Transverse colon (tissue), 4 donors: ENCODE measurements at regions not wholly inside any gene's neighbourhood (a gene's known extent, or its start where the extent isn't known, plus 50 kb on each side); places are given as distances from the start of the nearest gene placed in this dataset.
"Not testable (repeated sequence)": the region's sequence is repeated elsewhere in the genome, so short reads cannot be mapped to it uniquely, and the experiment has no call there.

Experiments
- DNase-seq: peaks from one replicate; pipeline ENCODE4 v3.0.0-alpha.2; 2019
- H3K27ac ChIP-seq, 4 donors: fragments of 200-600 bp; sonication (generic); 2 replicates each; pipeline ENCODE4 v1.5.1; 2016 to 2018; ENCODE audit warnings: inconsistent platforms in 4 of 4
- H3K27me3 ChIP-seq: fragments of 200-600 bp; sonication (generic); 2 replicates; pipeline ENCODE4 v1.5.1; 2017; ENCODE audit warnings: inconsistent platforms
- H3K36me3 ChIP-seq, 4 donors: fragments of 200-600 bp; sonication (generic); 2 replicates each; pipeline ENCODE4 v1.5.1; 2017 to 2019; ENCODE audit warnings: inconsistent platforms in 4 of 4
- H3K4me1 ChIP-seq, 4 donors: fragments of 200-600 bp; sonication (generic); 2 replicates each; pipeline ENCODE4 v1.5.1; 2017 to 2020; ENCODE audit warnings: inconsistent platforms in 4 of 4
- H3K4me3 ChIP-seq, 4 donors: fragments of 200-600 bp; sonication (generic); 1 replicate in 1 of 4; 2 replicates in 3 of 4; pipeline versions ENCODE4 v1.5.1 to v1.6.1; 2017 to 2019; ENCODE audit warnings: inconsistent platforms in 4 of 4
- H3K9me3 ChIP-seq, 2 donors: fragments of 200-600 bp; sonication (generic); 2 replicates each; pipeline ENCODE4 v1.5.1; 2017 to 2019; ENCODE audit warnings: inconsistent platforms in 2 of 2
- CTCF ChIP-seq, 5 experiments: fragments of 200-600 bp in 3 of 5; fragments of 450-650 bp in 2 of 5; sonication (generic) in 3 of 5; IDR thresholded peaks; 1 replicate in 2 of 5; 2 replicates in 3 of 5; pipeline ENCODE4 v1.5.1; 2016 to 2017; ENCODE audit warnings: antibody characterized with exemption in 5 of 5, inconsistent platforms in 3 of 5, mild to moderate bottlenecking in 2 of 5, moderate library complexity in 1 of 5
- EP300 ChIP-seq: sonication (generic); formaldehyde crosslinking; IDR thresholded peaks from one replicate; pipeline ENCODE4 v1.6.1; 2017; ENCODE audit warnings: antibody characterized with exemption, low read depth
- POLR2A ChIP-seq: fragments of 450-650 bp; IDR thresholded peaks from one replicate; pipeline ENCODE4 v1.6.1; 2016; ENCODE audit warnings: antibody characterized with exemption, mild to moderate bottlenecking, moderate library complexity
- POLR2AphosphoS5 ChIP-seq, 3 donors: sonication (generic); formaldehyde crosslinking; IDR thresholded peaks; one replicate each; pipeline ENCODE4 v1.6.1; 2016; ENCODE audit warnings: antibody characterized with exemption in 3 of 3
- WGBS, 2 donors: methylation state at CpG; one replicate each; pipeline ENCODE4 v1.1.5; 2018; ENCODE audit warnings: low coverage in 1 of 2; 5-methylcytosine and 5-hydroxymethylcytosine counted together
- in situ Hi-C, 4 donors: fragments of 200-750 bp; cut with MboI; loops; one replicate each; pipeline versions ENCODE4 v1.15.0 to v1.15.1; 2017; ENCODE audit warnings: low sequenced_read_pairs in 3 of 4, low pct_ligation_motif_present in 1 of 4, low pct_unique_long_range_greater_than_20kb in 1 of 4
- intact Hi-C: fragments of 100-400 bp; cut with DNase I; formaldehyde crosslinking; loops from one replicate; pipeline ENCODE4 v1.15.1; 2023; ENCODE audit warnings: low total_unique reads

GRCh38 chr6:82785206-82785605 lies 280.4 kb downstream of the UBE3D start:
- WGBS, 2 donors: 72 to 80% methylated on average over 2 of the region's 2 CpGs
- TF ChIP-seq CTCF (IDR thresholded peaks at IDR 0.05) (no peak), POLR2AphosphoS5 (IDR thresholded peaks at IDR 0.05) (no peak), POLR2A (no peak), EP300 (no peak)
- Histone ChIP-seq H3K4me3 (no peak overlapping the region), H3K27me3 (no peaks in the 10 kb centered on the region), H3K4me1 (no peaks in the 10 kb centered on the region), H3K27ac (no peak overlapping the region), H3K36me3 (no peaks in the 10 kb centered on the region), H3K9me3 (no peaks in the 10 kb centered on the region)
- no peak for DNase-seq
- in situ Hi-C loops: no loop called here
- intact Hi-C loops: no loop called here

DNA sequence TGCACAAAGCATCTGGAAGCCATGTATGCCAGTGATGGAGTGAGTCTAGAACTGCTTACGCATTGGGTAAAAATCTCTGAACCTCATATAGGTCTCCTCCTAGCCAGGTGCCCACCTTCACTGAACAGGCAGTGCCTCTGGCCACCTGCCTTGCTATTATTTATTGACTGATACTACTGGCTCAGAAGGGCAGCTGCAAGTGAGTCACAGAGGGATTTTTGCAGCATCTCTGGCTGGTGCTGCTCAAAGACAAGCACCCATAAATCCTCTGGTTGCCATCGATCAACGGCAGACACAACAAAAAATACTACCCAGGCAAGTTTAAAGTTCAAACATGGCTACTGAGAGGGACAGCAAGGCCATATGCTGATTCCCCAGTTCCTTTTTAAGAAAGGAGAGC lies 279.4 kb downstream of the UBE3D start:
- 75% methylated on average over 3 of the region's 3 CpGs; no CpG with 5 or more reads in 1 of the 2 donors for WGBS, 2 donors
- no peaks in the 10 kb centered on the region for H3K36me3 ChIP-seq
- H3K4me1 ChIP-seq: no peaks in the 10 kb centered on the region
- no peak overlapping the region for H3K4me3 ChIP-seq
- H3K27me3 ChIP-seq: no peaks in the 10 kb centered on the region
- no peak for DNase-seq
- intact Hi-C loops: no loop called here
- in situ Hi-C loops: no loop called here
- H3K27ac ChIP-seq: no peak overlapping the region
- TF ChIP-seq CTCF (IDR thresholded peaks at IDR 0.05): no peak
- no peak for TF ChIP-seq EP300
- TF ChIP-seq POLR2A: no peak
- no peak for TF ChIP-seq POLR2AphosphoS5 (IDR thresholded peaks at IDR 0.05)
- no peaks in the 10 kb centered on the region for H3K9me3 ChIP-seq

DNA sequence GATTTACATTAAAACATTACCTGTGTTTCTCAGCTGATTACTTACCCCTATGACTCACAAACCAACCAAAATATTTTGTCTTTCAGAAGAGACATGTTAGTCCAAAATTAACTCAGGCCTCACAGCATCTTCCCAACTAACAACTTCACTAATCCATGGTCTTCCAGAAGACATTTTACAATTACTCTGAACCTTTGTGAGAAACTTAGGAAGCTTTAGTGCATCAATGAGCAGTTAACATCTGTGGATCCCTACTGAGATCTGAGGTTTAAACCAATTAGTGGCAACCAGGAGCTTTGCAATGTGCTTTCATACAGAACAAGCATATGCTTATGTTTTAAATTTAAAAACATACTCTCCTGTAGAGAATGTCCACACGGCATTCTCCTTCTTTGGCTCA lies 269.7 kb downstream of the UBE3D start:
- no peaks in the 10 kb centered on the region for H3K27me3 ChIP-seq
- H3K4me1 ChIP-seq: no peaks in the 10 kb centered on the region
- H3K4me3 ChIP-seq: no peak overlapping the region
- TF ChIP-seq POLR2A (no peak), POLR2AphosphoS5 (IDR thresholded peaks at IDR 0.05) (no peak)
- intact Hi-C loops (no loop called here), in situ Hi-C loops (no loop called here)
- DNase-seq: no peak
- H3K36me3 ChIP-seq: no peaks in the 10 kb centered on the region
- 79 to 89% methylated on average over 1 of the region's 1 CpG for WGBS, 2 donors
- peaks cover 0 to 5% of the 10 kb centered on the region in 2 donors for H3K9me3 ChIP-seq
- H3K27ac ChIP-seq: no peak overlapping the region

DNA sequence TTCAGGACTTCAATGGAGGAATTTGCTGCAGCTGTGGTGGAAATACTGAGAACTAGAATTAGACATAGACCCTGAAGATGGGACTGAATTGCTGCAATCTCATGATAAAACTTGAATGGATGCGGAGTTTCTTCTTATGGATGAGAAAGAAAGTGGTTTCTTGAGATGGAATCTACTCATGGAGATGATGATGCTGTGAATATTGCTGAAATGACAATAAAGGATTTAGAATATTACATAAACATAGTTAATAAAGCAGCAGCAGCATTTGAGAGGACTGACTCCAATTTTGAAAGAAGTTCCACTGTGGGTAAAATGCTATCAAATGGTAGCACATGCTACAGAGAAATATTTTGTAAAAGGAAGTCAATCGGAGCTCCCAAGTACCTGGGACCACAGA lies 264.6 kb downstream of the UBE3D start:
- no peaks in the 10 kb centered on the region for H3K36me3 ChIP-seq
- DNase-seq: no peak
- no peak overlapping the region for H3K4me3 ChIP-seq
- no peak overlapping the region for H3K27ac ChIP-seq
- no peaks in the 10 kb centered on the region for H3K4me1 ChIP-seq
- in situ Hi-C loops (no loop called here), intact Hi-C loops (no loop called here)
- 85 to 90% methylated on average over 2 of the region's 2 CpGs for WGBS, 2 donors
- no peaks in the 10 kb centered on the region for H3K9me3 ChIP-seq
- H3K27me3 ChIP-seq: no peaks in the 10 kb centered on the region
- TF ChIP-seq EP300: no peak
- no peak for TF ChIP-seq POLR2A
- TF ChIP-seq POLR2AphosphoS5 (IDR thresholded peaks at IDR 0.05): no peak
- no peak for TF ChIP-seq CTCF (IDR thresholded peaks at IDR 0.05)

GRCh38 chr6:82816243-82816642 lies 249.4 kb downstream of the UBE3D start:
- H3K27ac ChIP-seq, DNase-seq, H3K27me3 ChIP-seq, in situ Hi-C loops, H3K4me1 ChIP-seq, H3K9me3 ChIP-seq, H3K36me3 ChIP-seq, H3K4me3 ChIP-seq, intact Hi-C loops: not testable (repeated sequence)
